Left forelimb (tissue), 1 donor: ENCODE measurements at regions not wholly inside any gene's neighbourhood (a gene's known extent, or its start where the extent isn't known, plus 50 kb on each side); places are given as distances from the start of the nearest gene placed in this dataset.

ENCODE experiments used
- DNase-seq: peaks from one replicate; pipeline ENCODE4 v3.0.0-alpha.2; 2018; ENCODE audit warnings: low spot score

DNA sequence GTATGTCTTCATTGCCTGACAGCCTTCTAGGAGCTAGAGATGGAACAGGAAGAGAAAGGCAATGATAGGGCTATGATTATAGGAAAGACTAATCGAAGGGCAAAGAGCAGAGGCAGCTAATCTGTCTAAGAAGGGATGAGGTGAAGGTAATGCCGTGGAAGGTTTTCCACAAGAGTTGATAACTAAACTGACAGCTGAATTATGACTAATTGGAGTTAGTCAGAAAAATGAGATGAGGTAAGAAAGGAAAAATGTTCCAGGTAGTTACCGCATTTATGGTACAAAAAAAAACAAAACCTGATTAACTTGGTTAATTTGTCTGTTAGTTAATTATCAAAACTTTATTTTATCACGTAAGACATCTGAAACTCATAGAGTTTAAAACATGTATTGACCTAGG is 260.3 kb downstream of the SLITRK6 start:
- DNase-seq = no peak

- no peak for DNase-seq
Measured at GRCh38 chr13:85537601-85538000, 261.6 kb downstream of the SLITRK6 start.

GRCh38 chr13:85536706-85537105 is 262.5 kb downstream of the SLITRK6 start:
- DNase-seq = no peak

DNA sequence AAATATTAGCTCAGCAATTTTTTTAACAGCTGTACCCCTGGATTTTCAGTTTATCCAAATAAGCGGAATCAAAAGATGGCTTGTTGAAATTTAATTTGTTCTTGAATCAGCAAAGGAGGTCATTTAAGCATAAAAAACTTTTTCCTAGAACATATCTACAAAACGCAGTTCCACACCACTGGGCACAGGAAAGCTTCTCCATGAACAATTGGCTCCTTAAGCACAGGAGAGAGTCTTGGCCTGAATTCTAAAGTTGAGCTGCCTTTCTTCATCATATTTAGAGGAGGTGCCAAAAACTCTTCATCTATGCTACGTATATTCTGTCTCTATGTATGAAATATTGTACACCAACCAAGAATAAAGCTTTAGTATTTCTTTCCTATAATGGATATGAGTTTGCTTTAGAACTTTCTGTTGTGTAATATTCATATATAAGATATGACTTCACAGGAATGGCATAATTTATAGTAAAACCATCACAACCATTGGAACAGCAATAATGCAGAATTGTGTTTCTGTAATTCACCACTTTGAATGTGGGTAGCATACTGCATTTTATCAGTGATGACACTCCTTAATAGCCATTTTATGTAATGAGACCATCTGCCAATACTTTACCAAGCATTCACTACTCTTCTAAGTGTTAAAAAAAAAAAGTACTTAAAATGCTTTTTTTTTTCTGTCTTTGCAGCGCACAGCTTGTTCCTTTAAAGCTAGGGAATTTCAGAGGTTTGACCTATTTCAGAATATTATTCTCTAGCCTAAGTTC is 263.7 kb downstream of the SLITRK6 start:
- no peak for DNase-seq

- DNase-seq = no peak
Measured at GRCh38 chr13:85533911-85534310, 265.3 kb downstream of the SLITRK6 start.

GRCh38 chr13:85529218-85529594 is 270.0 kb downstream of the SLITRK6 start:
- DNase-seq = no peak

- DNase-seq = no peak
Measured at GRCh38 chr13:85528491-85529217, 270.6 kb downstream of the SLITRK6 start.

DNA sequence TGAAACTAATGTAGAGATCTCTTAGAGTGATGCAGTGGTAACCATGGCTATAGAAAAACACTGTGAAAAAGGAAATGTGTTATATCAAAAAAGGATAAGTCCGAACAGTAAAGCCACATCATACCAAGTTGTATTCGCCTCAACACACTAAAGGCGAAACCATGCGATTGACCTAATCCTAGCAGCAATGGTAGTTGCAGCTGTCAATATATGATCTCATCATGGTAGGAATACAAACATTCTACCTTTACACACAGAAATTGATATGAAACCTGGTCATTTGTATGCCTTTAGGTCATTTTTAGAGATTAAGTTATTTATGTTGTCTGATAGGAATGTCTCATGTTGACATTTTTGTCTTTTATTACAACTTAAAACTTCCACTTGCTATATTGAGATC is 271.9 kb downstream of the SLITRK6 start:
- DNase-seq = no peak

DNA sequence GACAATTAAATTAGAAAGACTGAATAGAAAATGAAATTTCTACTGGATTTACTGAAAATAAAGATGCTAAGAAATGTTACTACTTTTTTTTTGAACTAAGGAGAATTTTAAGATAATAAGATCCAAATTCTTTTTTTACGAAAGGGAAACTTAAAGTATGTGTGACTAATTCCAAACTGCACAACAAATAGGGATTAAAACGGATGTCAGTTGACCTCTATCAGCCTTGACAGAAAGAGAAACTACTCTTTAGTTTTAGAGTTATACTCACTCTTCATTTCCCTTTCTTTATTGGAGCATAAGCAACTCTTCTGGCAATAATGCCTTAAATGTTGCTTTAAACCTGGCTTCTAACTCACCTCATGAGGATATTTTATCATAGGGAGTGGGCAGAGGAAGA is 273.8 kb downstream of the SLITRK6 start:
- DNase-seq = no peak

DNA sequence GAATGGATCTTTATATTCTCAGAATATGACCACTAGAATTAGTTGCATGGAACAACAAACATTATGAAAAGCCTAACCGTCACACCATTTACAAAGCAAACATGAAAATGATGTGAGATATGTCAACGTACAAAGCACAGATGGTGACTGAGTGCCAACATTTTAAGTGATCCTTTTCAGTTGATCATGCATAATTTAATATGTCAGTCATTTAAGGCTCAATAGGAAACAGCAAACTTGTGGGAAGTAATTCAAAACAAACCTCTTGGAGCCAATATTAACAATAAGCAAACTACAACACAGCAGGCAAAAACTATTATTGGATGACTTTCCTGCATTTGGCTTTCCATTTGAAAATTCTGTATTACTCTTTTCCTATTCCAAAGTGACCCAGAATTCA is 277.6 kb downstream of the SLITRK6 start:
- DNase-seq = no peak

GRCh38 chr13:85520445-85520844 is 278.8 kb downstream of the SLITRK6 start:
- DNase-seq = no peak

GRCh38 chr13:85519363-85519762 is 279.9 kb downstream of the SLITRK6 start:
- no peak for DNase-seq

DNA sequence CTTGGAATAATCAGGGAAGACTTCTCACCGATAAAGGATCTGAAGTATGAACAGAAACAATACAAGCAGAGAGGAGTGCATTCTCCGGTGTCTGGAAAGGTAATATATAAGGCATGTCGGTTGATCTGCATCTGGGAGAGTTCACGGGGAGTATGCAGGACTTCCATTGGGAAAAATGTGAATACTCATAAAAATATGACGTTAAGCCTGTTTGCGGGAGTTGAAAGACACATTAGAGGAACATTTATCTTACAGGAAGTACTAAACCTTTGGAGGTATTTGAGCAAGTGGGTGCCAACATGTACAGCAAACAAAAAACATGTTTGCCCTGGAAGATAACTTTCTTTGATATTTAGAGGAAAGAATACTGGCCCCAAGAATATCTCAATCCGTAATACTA is 286.8 kb downstream of the SLITRK6 start:
- no peak for DNase-seq

- DNase-seq = no peak
Measured at GRCh38 chr13:85509512-85509911, 289.7 kb downstream of the SLITRK6 start.

- no peak for DNase-seq
Measured at GRCh38 chr13:85508683-85509329, 290.4 kb downstream of the SLITRK6 start.

- DNase-seq = no peak
Measured at GRCh38 chr13:85503797-85504196, 295.4 kb downstream of the SLITRK6 start.

DNA sequence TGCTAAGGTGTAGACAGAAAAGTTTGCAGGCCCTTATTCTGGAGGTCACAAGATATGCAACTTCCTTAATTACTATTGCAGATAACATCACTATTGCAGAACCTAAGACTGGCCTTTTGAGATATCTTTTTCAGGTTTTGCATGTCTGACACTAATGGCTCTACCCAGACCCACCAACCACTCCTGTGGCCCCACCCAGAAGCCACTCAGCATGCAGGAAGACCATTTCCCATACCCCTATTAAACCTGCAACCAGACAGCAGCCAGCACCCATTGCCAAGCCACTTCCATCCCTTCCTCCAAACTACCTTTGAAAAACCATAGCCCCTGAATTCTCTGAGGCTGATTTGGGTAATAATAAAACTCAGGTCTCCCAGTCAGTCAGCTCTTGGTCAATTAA is 297.6 kb downstream of the SLITRK6 start:
- no peak for DNase-seq

GRCh38 chr13:85500696-85501256 is 298.4 kb downstream of the SLITRK6 start:
- DNase-seq = no peak

- no peak for DNase-seq
Measured at GRCh38 chr13:85498774-85499173, 300.4 kb downstream of the SLITRK6 start.

- no peak for DNase-seq
Measured at GRCh38 chr13:85497652-85498051, 301.6 kb downstream of the SLITRK6 start.

DNA sequence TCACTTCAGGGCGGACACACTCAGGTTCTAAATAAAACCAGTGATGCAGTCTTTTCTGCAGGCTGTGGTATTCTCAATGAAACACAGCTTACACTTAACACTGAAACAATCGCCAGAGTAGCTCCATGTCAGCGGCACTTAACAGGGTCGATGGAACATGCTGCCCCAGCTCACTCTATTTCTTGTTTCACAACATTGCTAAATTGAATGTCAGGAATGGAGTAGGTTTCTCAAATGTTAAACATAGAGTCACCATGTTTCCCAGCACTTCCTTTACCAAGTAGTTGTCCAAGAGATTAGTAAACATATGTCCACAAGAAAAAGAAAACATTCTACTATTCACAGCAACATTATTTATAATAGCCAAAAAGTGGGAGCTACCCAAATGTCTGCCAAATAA is 306.9 kb downstream of the SLITRK6 start:
- no peak for DNase-seq

- DNase-seq = no peak
Measured at GRCh38 chr13:85486663-85487062, 312.6 kb downstream of the SLITRK6 start.

DNA sequence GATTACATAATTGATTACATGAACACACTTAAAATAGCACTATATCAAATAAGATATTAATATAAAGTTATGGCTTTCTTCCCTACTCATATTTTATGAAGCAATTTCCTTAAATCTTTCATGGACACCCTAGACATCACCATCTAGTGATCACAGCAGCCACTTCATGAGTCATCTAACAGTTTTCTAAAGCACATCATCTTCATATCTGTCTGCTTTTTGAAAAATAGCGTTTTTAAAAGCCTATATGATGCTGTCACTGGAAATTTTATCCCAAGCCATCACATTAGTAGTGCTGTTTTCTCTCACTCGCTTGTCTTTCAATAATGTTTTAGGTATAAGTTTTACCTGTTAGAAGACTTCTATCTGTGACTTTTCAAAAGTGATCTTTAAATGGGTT is 326.1 kb downstream of the SLITRK6 start:
- no peak for DNase-seq
